Left ventricle myocardium inferior (tissue), 1 donor: ENCODE measurements at regions not wholly inside any gene's neighbourhood (a gene's known extent, or its start where the extent isn't known, plus 50 kb on each side); places are given as distances from the start of the nearest gene placed in this dataset.

Experiments used
- DNase-seq: peaks from one replicate; pipeline ENCODE4 v3.0.0-alpha.2; 2020
- H3K27ac ChIP-seq: fragments of 200-600 bp; replicated peaks from 2 replicates; pipeline ENCODE4 v1.8.0; 2021
- H3K27me3 ChIP-seq: fragments of 200-600 bp; 2 replicates; pipeline ENCODE4 v1.8.0; 2021; ENCODE audit warnings: low read depth
- H3K36me3 ChIP-seq: fragments of 200-600 bp; 2 replicates; pipeline ENCODE4 v1.8.0; 2021
- H3K4me1 ChIP-seq: fragments of 200-600 bp; 2 replicates; pipeline ENCODE4 v1.8.0; 2021
- H3K4me3 ChIP-seq: fragments of 200-600 bp; 2 replicates; pipeline ENCODE4 v1.8.0; 2021; ENCODE audit warnings: mild to moderate bottlenecking, moderate library complexity
- H3K9me3 ChIP-seq: fragments of 200-600 bp; replicated peaks from 2 replicates; pipeline ENCODE4 v1.8.0; 2021
- CTCF ChIP-seq: fragments of 200-600 bp; IDR thresholded peaks from 2 replicates; pipeline ENCODE4 v1.8.0; 2021; ENCODE audit warnings: antibody characterized with exemption, mild to moderate bottlenecking, borderline replicate concordance
- intact Hi-C: fragments of 100-400 bp; cut with micrococcal nuclease; formaldehyde crosslinking; loops from one replicate; pipeline ENCODE4 v1.11.0; 2022
- donor health status: DM: no; HTN: yes; CAD: no; lungs with severe emphysema.

- H3K4me3 ChIP-seq: no peak overlapping the region
- no peaks in the 10 kb centered on the region for H3K9me3 ChIP-seq
- intact Hi-C loops: no loop called here
- no peak for TF ChIP-seq CTCF
- H3K4me1 ChIP-seq: no peaks in the 10 kb centered on the region
- H3K27ac ChIP-seq: no peak overlapping the region
- no peaks in the 10 kb centered on the region for H3K36me3 ChIP-seq
- no peaks in the 10 kb centered on the region for H3K27me3 ChIP-seq
- no peak for DNase-seq
Measured at GRCh38 chr5:93922551-93922950, 181.2 kb upstream of the POU5F2 start.

- Histone ChIP-seq H3K4me1 (no peaks in the 10 kb centered on the region), H3K27me3 (no peaks in the 10 kb centered on the region), H3K27ac (no peak overlapping the region), H3K36me3 (no peaks in the 10 kb centered on the region), H3K4me3 (no peak overlapping the region), H3K9me3 (no peaks in the 10 kb centered on the region)
- DNase-seq: no peak
- intact Hi-C loops: no loop called here
- TF ChIP-seq CTCF: no peak
Measured at GRCh38 chr5:93921001-93921400, 179.6 kb upstream of the POU5F2 start.

GRCh38 chr5:93916872-93917271 lies 175.5 kb upstream of the POU5F2 start:
- no peaks in the 10 kb centered on the region for H3K9me3 ChIP-seq
- H3K4me3 ChIP-seq: no peak overlapping the region
- no peaks in the 10 kb centered on the region for H3K4me1 ChIP-seq
- DNase-seq: no peak
- intact Hi-C loops: no loop called here
- no peaks in the 10 kb centered on the region for H3K27me3 ChIP-seq
- H3K27ac ChIP-seq: no peak overlapping the region
- no peaks in the 10 kb centered on the region for H3K36me3 ChIP-seq
- TF ChIP-seq CTCF: no peak

GRCh38 chr5:93915142-93915553 lies 173.7 kb upstream of the POU5F2 start:
- H3K27ac ChIP-seq: no peak overlapping the region
- H3K36me3 ChIP-seq: no peaks in the 10 kb centered on the region
- TF ChIP-seq CTCF: peak; percentile 57
- no peaks in the 10 kb centered on the region for H3K4me1 ChIP-seq
- H3K27me3 ChIP-seq: no peaks in the 10 kb centered on the region
- DNase-seq: no peak
- no peaks in the 10 kb centered on the region for H3K9me3 ChIP-seq
- intact Hi-C loops: no loop called here
- H3K4me3 ChIP-seq: no peak overlapping the region

GRCh38 chr5:93911609-93912008 lies 170.2 kb upstream of the POU5F2 start:
- Histone ChIP-seq H3K27me3 (no peaks in the 10 kb centered on the region), H3K27ac (no peak overlapping the region), H3K4me1 (no peaks in the 10 kb centered on the region), H3K4me3 (no peak overlapping the region), H3K36me3 (no peaks in the 10 kb centered on the region), H3K9me3 (no peaks in the 10 kb centered on the region)
- intact Hi-C loops: no loop called here
- TF ChIP-seq CTCF: no peak
- no peak for DNase-seq

- no peak overlapping the region for H3K4me3 ChIP-seq
- H3K9me3 ChIP-seq: no peaks in the 10 kb centered on the region
- no peaks in the 10 kb centered on the region for H3K36me3 ChIP-seq
- H3K4me1 ChIP-seq: no peaks in the 10 kb centered on the region
- H3K27ac ChIP-seq: no peak overlapping the region
- no peak for TF ChIP-seq CTCF
- DNase-seq: no peak
- intact Hi-C loops: no loop called here
- no peaks in the 10 kb centered on the region for H3K27me3 ChIP-seq
Measured at GRCh38 chr5:93909356-93909755, 168.0 kb upstream of the POU5F2 start.
